HG03354 (cell line): ENCODE measurements at regions not wholly inside any gene's neighbourhood (a gene's known extent, or its start where the extent isn't known, plus 50 kb on each side); places are given as distances from the start of the nearest gene placed in this dataset.

ENCODE experiments used
- ATAC-seq: cut with Tn5 transposase; IDR thresholded peaks from one replicate; pipeline ENCODE4 v1.9.1; 2021; ENCODE audit warnings: mild to moderate bottlenecking; ENCODE audit not compliant: unreplicated experiment, poor library complexity, severe bottlenecking

DNA sequence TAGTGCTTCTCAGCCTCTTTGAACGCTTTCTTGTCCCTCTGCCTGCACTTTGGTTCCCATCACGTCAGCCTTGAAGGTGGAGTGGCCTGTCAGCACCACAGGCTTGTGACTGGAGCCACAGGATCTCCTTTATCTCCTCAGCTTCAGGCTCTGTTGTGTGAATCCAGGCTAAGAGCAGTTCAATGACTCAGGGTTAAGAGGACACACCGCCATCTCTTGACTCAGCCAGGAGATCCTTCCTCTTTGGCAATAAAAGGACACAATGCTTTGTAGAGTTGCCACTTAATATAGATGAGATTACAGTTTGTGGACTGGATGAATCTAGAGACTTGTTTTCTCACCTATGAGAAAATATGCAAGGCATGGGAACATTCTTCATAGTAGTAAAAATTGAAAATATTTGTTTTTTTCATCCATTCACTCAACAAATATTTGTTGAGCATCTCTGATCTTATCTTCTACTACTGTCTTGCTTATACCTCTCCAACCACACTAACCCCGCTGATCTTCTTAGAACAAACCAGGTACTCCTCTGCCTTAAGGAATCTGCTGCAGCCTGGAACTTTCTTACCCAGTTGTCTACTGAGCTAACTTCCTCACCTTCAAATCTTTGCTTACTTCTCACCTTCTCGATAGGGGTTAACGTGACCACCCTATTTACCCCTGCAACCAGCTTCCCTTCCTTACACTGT lies 62.3 kb downstream of the UCHL1 start:
- no peak for ATAC-seq

DNA sequence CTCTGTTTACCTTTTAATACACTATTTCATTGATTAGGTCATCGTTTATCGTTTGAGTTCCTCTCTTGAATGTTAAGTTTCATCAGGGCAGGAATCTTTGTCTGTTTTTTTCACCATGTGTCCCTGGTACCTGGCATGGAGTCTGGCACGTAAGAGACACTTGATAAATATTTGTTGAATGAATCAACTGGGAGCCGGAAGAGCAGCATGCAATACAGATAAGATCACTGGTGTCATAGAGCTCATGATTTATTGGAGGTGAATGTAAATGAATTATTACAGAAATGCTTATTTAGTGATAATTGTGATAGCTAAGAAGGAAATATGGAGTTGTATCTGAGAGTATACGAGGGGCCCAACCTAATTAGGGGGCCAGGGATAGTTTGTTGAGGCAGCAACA lies 62.8 kb downstream of the UCHL1 start:
- no peak for ATAC-seq

- no peak for ATAC-seq
These were observed 63.5 kb downstream of the UCHL1 start for GRCh38 chr4:41320278-41320677.

DNA sequence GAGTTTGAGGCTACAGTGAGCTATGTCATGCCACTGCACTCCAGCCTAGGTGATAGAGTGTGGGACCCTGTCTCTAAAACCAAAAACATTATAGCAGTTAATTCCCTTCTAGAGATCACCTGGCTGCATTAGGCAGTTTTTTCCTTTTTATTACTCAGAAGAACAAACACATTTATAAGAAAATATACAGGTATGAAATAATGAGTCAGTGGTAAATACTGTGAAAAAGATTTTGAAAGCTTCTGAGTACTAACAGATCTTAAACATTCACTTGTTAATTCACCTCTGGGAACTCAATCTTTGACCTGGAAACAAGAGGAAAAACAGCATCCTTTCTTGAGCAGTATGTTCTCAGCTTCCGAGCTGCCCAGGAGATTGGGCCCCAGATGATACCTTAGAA lies 64.1 kb downstream of the UCHL1 start:
- no peak for ATAC-seq

GRCh38 chr4:41321216-41321945 lies 64.7 kb downstream of the UCHL1 start:
- ATAC-seq = no peak

- ATAC-seq = no peak
These were observed 65.9 kb downstream of the UCHL1 start for GRCh38 chr4:41322617-41323016.

GRCh38 chr4:41323179-41323578 lies 66.5 kb downstream of the UCHL1 start:
- no peak for ATAC-seq

GRCh38 chr4:41323706-41324105 lies 67.0 kb downstream of the UCHL1 start:
- ATAC-seq = no peak

DNA sequence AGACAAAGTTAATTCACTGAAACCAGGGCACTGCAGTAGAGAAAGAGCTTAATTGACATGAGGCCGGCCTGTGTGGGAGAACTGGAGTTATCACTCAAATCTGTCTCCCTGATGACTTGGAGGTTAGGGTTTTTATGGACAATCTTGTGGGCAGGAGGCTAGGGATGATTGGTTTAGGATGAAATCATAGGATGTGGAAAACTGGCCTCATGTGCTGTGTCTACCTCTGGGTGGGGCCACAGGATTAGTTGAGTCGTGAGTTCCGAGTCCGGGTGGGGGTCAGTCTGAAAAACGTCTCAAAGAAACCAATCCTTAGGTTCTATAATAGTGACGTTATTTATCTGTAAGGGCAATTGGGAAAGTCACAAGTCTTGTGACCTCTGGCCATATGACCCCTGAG lies 68.1 kb downstream of the UCHL1 start:
- ATAC-seq = no peak

DNA sequence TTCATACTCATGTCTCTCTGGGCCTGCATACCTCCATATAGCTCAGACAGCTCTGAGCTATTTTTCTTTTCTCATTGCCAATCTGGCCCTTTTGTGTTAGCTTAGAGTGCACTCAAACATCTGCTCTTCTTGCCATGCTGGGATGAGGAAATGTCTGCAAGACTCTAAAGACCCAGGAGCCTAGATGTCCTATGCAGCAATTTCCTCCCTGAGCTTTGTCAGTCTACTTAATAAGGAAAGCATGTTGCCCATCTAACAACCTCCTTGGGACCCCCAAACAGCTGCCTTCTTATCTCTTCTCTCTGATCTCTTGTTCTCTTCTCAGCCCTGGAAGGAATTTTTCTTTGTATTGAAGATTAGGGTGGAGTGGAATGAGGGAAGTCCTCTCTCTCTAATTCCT lies 69.2 kb downstream of the UCHL1 start:
- no peak for ATAC-seq

DNA sequence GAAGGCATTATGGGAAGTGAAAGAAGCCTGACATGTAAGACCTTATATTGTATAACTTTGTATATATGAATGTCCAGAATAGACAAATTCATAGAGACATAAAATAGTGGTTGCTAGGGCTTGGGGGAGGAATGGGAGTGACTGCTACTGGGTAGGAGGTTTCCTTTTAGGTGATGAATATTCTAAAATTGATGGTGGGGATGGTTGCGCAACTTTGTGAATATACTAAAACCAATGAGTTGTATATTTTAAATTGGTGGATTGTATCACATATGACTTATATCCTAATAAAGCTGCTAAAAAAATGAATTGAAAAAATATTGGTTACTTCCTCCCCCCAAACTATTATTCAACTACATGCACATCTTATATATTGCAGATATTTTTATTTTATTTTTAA lies 70.0 kb downstream of the UCHL1 start:
- no peak for ATAC-seq

DNA sequence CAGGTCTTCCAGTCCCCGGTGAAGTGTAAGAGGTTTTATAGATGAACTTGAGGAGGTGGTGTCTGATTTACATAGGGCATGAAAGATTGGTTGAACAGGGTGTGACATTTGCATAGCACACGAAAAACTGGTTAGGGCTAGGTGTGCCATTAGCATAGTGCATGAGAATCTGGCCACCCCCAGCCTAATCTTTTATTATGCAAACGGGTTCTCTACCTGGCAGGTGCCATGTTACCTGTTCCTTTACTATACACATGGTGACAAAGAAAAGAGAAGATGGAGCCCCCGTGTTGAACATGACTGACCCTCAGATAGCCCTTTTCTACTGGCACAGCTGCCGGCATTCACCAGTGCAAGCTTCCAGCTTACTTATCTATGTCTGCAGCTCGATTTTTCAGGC lies 71.0 kb downstream of the UCHL1 start:
- ATAC-seq = no peak

DNA sequence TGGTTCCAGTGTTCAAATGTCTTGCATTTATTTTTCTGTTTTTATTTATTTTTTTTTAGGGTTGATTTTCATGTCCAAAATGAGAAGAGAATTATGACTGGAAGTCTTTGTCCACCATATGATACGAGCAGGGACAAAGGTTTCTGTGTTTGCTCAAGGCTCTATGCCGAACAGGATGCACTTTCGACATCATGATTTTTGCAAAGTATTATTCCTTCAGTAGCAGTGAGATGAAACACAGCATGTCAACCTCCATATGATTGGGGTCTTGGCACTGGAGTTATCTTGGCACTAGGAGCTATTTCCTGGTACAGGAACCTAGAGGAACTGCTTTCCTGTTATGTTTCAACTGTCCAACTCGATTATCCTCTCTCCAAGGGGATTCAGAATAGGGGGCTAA lies 72.6 kb downstream of the UCHL1 start:
- ATAC-seq = no peak

DNA sequence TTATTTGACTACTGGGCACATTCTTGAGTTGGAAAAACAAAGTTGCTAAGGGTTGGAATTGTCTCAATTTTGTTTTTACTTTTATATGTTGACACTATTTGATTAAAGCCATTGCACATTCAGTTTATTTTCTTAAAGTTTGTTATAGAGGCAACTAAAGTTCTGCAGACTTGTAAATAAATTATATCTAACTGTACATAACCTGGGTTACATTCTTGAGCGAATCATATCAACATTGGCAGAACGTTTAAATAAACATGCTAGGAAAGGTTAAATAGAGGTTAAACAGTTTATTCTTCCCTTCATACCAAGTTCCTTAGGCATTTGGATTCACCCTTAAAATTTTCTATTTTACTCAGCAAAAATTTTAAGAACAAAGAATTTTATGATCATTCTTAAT lies 74.5 kb downstream of the UCHL1 start:
- ATAC-seq = no peak

- ATAC-seq = no peak
These were observed 75.9 kb downstream of the UCHL1 start for GRCh38 chr4:41332510-41333054.

DNA sequence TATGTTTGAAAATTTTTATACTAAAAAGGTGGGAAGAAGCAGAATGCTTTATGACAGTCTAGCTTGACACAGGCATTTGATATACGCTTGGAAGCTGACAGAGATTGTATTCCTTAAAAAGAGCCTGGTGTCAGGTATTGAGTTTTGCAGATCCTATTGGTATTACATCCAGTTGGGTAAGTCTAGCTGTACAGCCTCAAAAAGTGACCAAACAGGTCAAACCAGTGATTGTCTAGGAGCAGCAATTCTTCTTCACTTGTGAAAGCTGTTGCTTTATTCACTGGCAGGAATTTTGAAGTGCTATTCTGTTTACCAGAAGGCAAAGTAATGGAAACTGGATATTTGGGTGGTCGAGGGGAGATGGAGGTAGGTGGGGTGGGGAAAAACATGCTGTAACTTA lies 77.5 kb downstream of the UCHL1 start:
- ATAC-seq = no peak

DNA sequence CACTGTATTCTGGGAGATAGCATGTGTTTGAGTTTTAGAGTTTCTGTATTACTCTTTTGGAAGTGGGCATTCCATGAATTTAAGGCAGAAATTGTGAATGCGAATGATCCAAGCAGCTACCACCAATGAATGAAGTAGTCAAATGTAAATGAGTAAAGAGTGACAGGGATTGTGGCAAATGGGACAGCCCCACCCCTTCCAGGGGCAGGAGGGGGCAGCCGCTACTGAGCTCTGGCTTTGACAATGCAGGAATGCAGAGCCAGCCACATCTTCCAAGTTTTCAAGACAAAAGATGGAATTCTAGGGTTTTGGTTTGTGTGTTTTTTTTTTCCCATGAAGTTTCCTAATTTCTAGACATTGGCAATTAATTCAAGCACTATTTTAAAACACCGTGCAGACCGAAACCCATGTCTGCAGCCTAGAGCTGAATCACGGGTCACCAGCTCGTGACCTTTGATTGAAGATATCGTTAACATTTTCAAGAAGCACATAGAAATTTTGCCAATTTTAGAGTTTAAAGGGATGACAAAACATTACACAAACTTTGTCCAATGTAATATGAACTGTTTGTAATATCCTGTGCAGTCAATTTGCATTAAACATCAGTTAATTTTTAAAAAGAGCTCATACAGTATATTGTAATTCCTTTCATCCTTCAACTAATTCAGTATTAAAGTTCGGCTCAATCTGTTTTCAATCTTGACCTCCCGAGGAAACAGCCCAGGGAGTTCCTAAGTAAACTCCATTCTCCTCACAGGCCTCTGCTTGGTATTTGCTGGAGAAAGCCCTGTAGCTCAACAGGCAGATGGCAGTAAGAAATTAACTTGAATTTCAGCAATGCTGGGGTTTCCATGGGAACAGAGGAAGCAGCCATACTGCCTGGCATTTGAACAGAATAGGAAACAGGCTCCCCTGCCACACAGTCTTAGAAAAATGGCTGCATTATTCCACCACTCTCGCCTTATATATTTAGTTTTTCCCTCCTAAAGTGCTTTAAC lies 83.4 kb downstream of the UCHL1 start:
- ATAC-seq = no peak

- no peak for ATAC-seq
These were observed 89.8 kb downstream of the UCHL1 start for GRCh38 chr4:41346306-41347061.

DNA sequence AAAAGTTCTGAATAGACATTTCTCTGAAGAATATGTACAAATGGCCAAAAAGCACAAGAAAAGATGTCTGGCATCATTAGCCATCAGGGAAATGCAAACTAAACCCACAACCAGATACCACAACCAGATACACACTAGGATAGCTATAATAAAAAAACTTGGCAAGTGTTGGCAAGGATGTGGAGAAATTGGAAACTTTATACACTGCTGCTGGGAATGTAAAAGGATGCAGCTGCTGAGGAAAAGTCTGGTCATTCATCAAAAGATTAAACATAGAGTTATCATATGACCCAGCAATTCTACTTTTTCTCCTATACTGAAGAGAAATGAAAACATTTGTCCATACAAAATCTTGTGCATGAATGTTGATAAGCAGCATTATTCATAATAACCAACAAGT lies 92.3 kb downstream of the UCHL1 start:
- no peak for ATAC-seq
